ENCODE measurements at regions not wholly inside any gene's neighbourhood (a gene's known extent, or its start where the extent isn't known, plus 50 kb on each side); places are given as distances from the start of the nearest gene placed in this dataset.

- TF ChIP-seq, protein P1, sequence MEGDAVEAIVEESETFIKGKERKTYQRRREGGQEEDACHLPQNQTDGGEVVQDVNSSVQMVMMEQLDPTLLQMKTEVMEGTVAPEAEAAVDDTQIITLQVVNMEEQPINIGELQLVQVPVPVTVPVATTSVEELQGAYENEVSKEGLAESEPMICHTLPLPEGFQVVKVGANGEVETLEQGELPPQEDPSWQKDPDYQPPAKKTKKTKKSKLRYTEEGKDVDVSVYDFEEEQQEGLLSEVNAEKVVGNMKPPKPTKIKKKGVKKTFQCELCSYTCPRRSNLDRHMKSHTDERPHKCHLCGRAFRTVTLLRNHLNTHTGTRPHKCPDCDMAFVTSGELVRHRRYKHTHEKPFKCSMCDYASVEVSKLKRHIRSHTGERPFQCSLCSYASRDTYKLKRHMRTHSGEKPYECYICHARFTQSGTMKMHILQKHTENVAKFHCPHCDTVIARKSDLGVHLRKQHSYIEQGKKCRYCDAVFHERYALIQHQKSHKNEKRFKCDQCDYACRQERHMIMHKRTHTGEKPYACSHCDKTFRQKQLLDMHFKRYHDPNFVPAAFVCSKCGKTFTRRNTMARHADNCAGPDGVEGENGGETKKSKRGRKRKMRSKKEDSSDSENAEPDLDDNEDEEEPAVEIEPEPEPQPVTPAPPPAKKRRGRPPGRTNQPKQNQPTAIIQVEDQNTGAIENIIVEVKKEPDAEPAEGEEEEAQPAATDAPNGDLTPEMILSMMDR (conservative IDR thresholded peaks at IDR 0.05), result no peak
- TF ChIP-seq ZFX (IDR thresholded peaks at IDR 0.05), result no peak
Observed at GRCh38 chr9:86405086-86405491, 50.9 kb upstream of the TUT7 start.
